ENCODE measurements at regions not wholly inside any gene's neighbourhood (a gene's known extent, or its start where the extent isn't known, plus 50 kb on each side); places are given as distances from the start of the nearest gene placed in this dataset.

GRCh38 chr5:167642779-167643517, 648.5 kb upstream of the WWC1 start:
- Mint-ChIP-seq H3K36me3 (no peaks in the 10 kb centered on the region), H3K4me1 (no peaks in the 10 kb centered on the region), H3K27me3 (no peaks in the 10 kb centered on the region), H3K9me3 (peaks cover 5% of the 10 kb centered on the region), H3K27ac (no peak overlapping the region), H3K4me3 (no peak overlapping the region)
- no peak for ATAC-seq

GRCh38 chr5:167643631-167644280, 647.7 kb upstream of the WWC1 start:
- Mint-ChIP-seq H3K9me3 (peaks cover 5% of the 10 kb centered on the region), H3K27ac (no peak overlapping the region), H3K4me3 (no peak overlapping the region), H3K4me1 (no peaks in the 10 kb centered on the region), H3K27me3 (no peaks in the 10 kb centered on the region), H3K36me3 (no peaks in the 10 kb centered on the region)
- no peak for ATAC-seq

GRCh38 chr5:167644619-167645018, 646.8 kb upstream of the WWC1 start:
- Mint-ChIP-seq H3K36me3 (no peaks in the 10 kb centered on the region), H3K4me1 (no peaks in the 10 kb centered on the region), H3K4me3 (no peak overlapping the region), H3K9me3 (peaks cover 5% of the 10 kb centered on the region), H3K27me3 (no peaks in the 10 kb centered on the region), H3K27ac (no peak overlapping the region)
- ATAC-seq = no peak

- Mint-ChIP-seq H3K27ac (no peak overlapping the region), H3K36me3 (no peaks in the 10 kb centered on the region), H3K4me1 (no peaks in the 10 kb centered on the region), H3K4me3 (no peak overlapping the region), H3K27me3 (no peaks in the 10 kb centered on the region), H3K9me3 (peaks cover 10% of the 10 kb centered on the region)
- ATAC-seq = no peak
Observed at GRCh38 chr5:167649471-167649870, 642.0 kb upstream of the WWC1 start.

GRCh38 chr5:167652690-167653089, 638.8 kb upstream of the WWC1 start:
- H3K9me3 Mint-ChIP-seq = peaks cover 5% of the 10 kb centered on the region
- no peak overlapping the region for H3K4me3 Mint-ChIP-seq
- H3K4me1 Mint-ChIP-seq = no peaks in the 10 kb centered on the region
- no peak overlapping the region for H3K27ac Mint-ChIP-seq
- no peaks in the 10 kb centered on the region for H3K27me3 Mint-ChIP-seq
- H3K36me3 Mint-ChIP-seq = no peaks in the 10 kb centered on the region
- ATAC-seq = no peak

GRCh38 chr5:167653645-167654106, 637.8 kb upstream of the WWC1 start:
- Mint-ChIP-seq H3K4me1 (no peaks in the 10 kb centered on the region), H3K27ac (no peak overlapping the region), H3K9me3 (peaks cover 5% of the 10 kb centered on the region), H3K4me3 (no peak overlapping the region), H3K27me3 (no peaks in the 10 kb centered on the region), H3K36me3 (no peaks in the 10 kb centered on the region)
- no peak for ATAC-seq

- H3K36me3 Mint-ChIP-seq = no peaks in the 10 kb centered on the region
- H3K27ac Mint-ChIP-seq = no peak overlapping the region
- no peaks in the 10 kb centered on the region for H3K4me1 Mint-ChIP-seq
- H3K4me3 Mint-ChIP-seq = no peak overlapping the region
- H3K9me3 Mint-ChIP-seq = peaks cover 5% of the 10 kb centered on the region
- no peaks in the 10 kb centered on the region for H3K27me3 Mint-ChIP-seq
- no peak for ATAC-seq
Observed at GRCh38 chr5:167657016-167657415, 634.4 kb upstream of the WWC1 start.

GRCh38 chr5:167658889-167659288, 632.6 kb upstream of the WWC1 start:
- ATAC-seq = no peak
- Mint-ChIP-seq H3K4me1 (no peaks in the 10 kb centered on the region), H3K4me3 (no peak overlapping the region), H3K9me3 (no peaks in the 10 kb centered on the region), H3K27me3 (no peaks in the 10 kb centered on the region), H3K27ac (no peak overlapping the region), H3K36me3 (no peaks in the 10 kb centered on the region)

GRCh38 chr5:167661605-167662004, 629.8 kb upstream of the WWC1 start:
- no peaks in the 10 kb centered on the region for H3K4me1 Mint-ChIP-seq
- H3K9me3 Mint-ChIP-seq = no peaks in the 10 kb centered on the region
- no peaks in the 10 kb centered on the region for H3K27me3 Mint-ChIP-seq
- no peaks in the 10 kb centered on the region for H3K36me3 Mint-ChIP-seq
- H3K27ac Mint-ChIP-seq = no peak overlapping the region
- no peak for ATAC-seq
- no peak overlapping the region for H3K4me3 Mint-ChIP-seq

- Mint-ChIP-seq H3K27ac (no peak overlapping the region), H3K9me3 (no peaks in the 10 kb centered on the region), H3K27me3 (no peaks in the 10 kb centered on the region), H3K36me3 (no peaks in the 10 kb centered on the region), H3K4me1 (no peaks in the 10 kb centered on the region), H3K4me3 (no peak overlapping the region)
- no peak for ATAC-seq
Observed at GRCh38 chr5:167664222-167664804, 627.1 kb upstream of the WWC1 start.

- no peak overlapping the region for H3K27ac Mint-ChIP-seq
- no peaks in the 10 kb centered on the region for H3K4me1 Mint-ChIP-seq
- no peak overlapping the region for H3K4me3 Mint-ChIP-seq
- H3K36me3 Mint-ChIP-seq = no peaks in the 10 kb centered on the region
- no peaks in the 10 kb centered on the region for H3K9me3 Mint-ChIP-seq
- ATAC-seq = no peak
- no peaks in the 10 kb centered on the region for H3K27me3 Mint-ChIP-seq
Observed at GRCh38 chr5:167665841-167666375, 625.5 kb upstream of the WWC1 start.

- H3K36me3 Mint-ChIP-seq = no peaks in the 10 kb centered on the region
- no peaks in the 10 kb centered on the region for H3K4me1 Mint-ChIP-seq
- H3K27ac Mint-ChIP-seq = no peak overlapping the region
- no peak for ATAC-seq
- no peaks in the 10 kb centered on the region for H3K27me3 Mint-ChIP-seq
- peaks cover 4% of the 10 kb centered on the region for H3K9me3 Mint-ChIP-seq
- H3K4me3 Mint-ChIP-seq = no peak overlapping the region
Observed at GRCh38 chr5:167671176-167671575, 620.3 kb upstream of the WWC1 start.

- no peaks in the 10 kb centered on the region for H3K36me3 Mint-ChIP-seq
- no peak for ATAC-seq
Observed at GRCh38 chr5:167673942-167674341, 617.5 kb upstream of the WWC1 start.

GRCh38 chr5:167678481-167678880, 613.0 kb upstream of the WWC1 start:
- Mint-ChIP-seq H3K4me1 (no peaks in the 10 kb centered on the region), H3K27ac (no peak overlapping the region), H3K36me3 (no peaks in the 10 kb centered on the region), H3K4me3 (no peak overlapping the region), H3K9me3 (peaks cover 16% of the 10 kb centered on the region), H3K27me3 (no peaks in the 10 kb centered on the region)
- ATAC-seq = no peak

More at GRCh38 chr5:167673942-167674341, 617.5 kb upstream of the WWC1 start:
- H3K4me3 Mint-ChIP-seq = no peak overlapping the region
- no peaks in the 10 kb centered on the region for H3K27me3 Mint-ChIP-seq
- no peaks in the 10 kb centered on the region for H3K4me1 Mint-ChIP-seq
- peaks cover 8% of the 10 kb centered on the region for H3K9me3 Mint-ChIP-seq
- H3K27ac Mint-ChIP-seq = no peak overlapping the region

- ATAC-seq = no peak
- no peak overlapping the region for H3K4me3 Mint-ChIP-seq
Observed at GRCh38 chr5:167684251-167684650, 607.2 kb upstream of the WWC1 start.

More at GRCh38 chr5:167684251-167684650, 607.2 kb upstream of the WWC1 start:
- Mint-ChIP-seq H3K36me3 (no peaks in the 10 kb centered on the region), H3K27ac (no peak overlapping the region), H3K4me1 (no peaks in the 10 kb centered on the region), H3K27me3 (no peaks in the 10 kb centered on the region), H3K9me3 (peaks cover 12% of the 10 kb centered on the region)
